GM19240 (cell line): ENCODE measurements at regions not wholly inside any gene's neighbourhood (a gene's known extent, or its start where the extent isn't known, plus 50 kb on each side); places are given as distances from the start of the nearest gene placed in this dataset.
"Not testable (repeated sequence)": the region's sequence is repeated elsewhere in the genome, so short reads cannot be mapped to it uniquely, and the experiment has no call there.

Source experiments
- DNase-seq: peaks from one replicate; pipeline ENCODE4 v3.0.0; 2011; ENCODE audit warnings: low spot score; ENCODE audit not compliant: insufficient read length

DNA sequence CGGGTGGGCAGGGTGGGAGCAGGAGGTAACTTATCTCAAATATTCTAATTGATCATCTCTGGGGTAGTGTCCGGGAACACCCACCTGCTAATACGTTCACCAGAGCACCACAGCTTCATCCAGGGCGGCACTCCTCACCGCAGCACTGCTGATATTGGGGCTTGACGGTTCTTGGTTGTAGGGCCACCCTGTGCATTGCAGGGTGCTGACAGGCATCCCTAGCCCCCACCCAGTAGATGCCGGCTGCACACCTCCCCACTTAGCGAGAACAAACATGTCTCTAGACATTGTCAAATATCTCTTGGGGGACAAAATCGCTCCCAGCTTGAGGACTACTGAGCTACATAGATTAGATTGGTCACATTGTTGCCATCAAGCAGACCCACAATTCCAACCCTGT, 73.9 kb upstream of the WASF3 start:
- DNase-seq, result no peak

DNA sequence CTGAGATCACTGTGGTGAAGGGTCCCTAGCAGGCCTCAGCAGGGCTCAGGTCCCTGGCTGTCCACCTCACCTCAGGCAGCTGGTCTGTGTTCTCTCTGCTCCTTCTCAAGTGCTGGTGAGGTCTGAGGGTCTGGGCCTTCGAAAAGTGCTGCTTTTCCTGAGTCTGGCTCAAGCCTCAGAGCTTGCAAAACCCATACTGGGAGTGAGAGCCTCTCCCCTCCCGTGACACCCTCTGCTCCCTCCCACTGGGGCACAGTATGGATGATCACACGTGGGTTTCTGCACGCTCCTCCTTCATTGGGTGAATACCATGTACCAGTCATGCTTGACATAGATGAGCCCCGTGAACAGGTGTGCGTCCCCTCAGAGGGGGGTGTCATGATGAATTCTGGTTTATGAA, 73.3 kb upstream of the WASF3 start:
- DNase-seq, result no peak

DNA sequence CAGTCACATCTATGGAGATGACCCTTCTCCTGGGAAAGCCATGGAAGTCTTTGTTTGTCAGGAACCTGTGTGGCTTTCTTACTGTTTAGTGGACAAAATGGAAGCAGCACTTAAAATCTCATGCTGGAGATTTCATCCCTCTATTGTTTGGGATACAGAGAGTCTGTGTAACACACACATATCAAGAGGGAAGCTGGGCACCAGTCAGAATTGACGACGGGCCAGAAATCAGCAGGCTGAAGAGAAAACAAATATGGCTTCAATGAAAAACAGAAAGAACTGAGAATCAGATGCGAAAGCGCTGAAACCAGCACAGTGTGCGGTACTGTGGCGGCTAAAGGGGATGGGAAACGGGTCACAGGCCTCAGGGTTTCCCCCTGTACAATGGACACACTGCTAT, 72.2 kb upstream of the WASF3 start:
- DNase-seq, result no peak

DNA sequence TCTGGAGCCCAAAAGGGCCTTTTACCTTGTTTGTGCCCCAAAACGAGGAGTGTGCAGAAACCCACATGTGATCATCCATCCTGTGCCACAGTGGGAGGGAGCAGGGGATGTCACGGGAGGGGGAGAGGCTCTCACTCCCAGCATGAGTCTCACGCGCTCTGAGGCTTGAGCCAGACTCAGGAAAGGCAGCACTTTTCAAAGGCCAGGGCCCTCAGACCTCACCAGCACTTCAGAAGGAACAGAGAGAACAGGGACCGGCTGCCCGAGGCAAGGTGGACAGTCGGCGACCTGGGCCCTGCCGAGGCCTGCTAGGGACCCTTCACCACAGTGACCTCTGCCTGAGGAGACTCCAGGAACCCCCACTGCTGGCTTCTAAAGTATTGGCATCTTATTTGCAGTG, 71.7 kb upstream of the WASF3 start:
- no peak for DNase-seq

DNA sequence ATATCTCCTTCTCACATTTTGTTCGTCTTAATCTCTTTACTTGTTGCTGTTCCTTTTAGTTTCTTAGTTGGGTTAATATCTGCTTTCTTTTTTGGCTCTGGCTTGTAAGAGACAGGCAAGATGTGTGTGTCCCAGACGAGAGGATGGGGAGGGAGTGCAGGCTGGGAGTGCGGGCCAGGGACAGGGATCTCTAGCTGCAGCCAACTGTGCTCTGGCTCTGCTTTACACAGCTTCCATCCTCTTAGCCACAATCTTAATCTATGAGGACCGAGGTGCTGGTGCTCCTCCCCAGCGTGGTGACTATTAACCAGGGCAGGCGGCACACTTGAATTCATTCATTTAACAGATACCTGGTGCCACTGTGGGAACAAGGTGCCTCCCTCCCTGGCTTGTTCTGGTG, 70.9 kb upstream of the WASF3 start:
- no peak for DNase-seq

DNA sequence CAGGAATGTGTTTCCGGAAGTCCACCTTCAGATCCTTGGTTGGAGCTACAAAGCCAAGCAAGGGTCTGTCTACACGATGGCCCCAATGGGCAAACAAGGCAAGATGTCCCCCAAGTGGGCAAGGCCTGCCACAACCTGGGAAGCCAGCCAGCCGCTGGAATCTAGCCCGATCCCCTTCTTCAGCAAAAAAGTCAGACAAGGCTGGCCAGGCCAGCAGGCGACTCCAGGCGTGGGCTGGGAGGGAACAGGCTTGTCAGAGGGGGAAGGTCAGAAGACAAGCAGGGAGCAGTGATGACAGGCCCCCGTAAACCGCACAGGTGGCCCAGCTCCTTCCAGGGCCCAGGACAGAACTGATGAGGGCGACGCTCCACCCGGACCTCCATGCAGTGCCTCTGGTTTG, 69.7 kb upstream of the WASF3 start:
- no peak for DNase-seq

DNA sequence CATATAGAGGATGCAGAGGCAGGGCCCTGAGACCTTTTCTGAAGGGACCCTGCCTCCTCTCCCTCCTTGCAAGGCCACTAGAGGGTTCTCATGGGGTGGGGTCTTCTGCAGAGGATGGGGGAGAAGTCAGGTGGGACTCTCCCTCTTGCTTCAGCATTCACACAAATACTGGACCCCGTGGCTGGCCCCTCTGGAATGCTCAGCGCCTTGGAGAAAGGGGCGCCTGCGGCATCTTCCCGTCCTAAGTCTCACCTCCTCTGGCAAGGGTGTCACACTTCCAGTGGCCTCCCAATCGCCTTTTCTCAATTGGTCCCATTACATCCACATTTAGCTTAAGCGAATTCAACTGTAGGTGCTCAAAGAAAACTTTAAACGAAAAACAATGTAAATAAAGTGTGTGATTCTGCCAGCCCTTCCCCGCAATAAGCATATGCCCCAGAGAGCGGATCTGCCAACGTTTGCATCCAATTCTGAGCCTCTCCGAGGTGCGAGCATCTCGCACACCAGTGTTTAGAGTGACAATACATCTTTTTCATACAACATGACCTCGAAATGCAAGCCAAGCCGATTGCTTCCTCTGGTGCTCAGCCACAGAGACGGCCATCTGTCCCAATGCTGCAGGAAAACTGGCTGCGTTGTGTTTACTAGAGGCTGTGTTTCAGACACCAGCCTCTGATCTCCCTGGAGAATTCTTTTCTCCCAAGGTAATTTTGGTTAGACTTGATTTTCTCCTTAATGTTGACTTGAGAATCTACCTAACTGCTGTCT, 69.1 kb upstream of the WASF3 start:
- no peak for DNase-seq

DNA sequence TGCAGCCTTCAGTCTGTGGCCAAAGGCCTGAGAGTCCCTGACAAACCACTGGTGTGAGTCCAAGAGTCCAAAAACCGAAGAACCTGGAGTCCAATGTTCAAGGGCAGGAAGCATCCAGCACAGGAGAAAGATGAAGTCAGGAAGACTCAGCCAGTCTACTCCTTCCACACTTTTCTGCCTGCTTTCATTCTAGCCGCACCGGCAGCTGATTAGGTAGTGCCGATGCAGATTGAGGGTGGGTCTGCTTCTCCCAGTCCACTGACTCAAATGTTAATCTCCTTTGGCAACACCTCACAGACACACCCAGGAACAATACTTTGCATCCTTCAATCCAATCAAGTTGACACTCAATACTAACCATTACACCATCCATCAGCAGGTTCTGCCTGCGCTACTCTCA, 65.2 kb upstream of the WASF3 start:
- DNase-seq, result not testable (repeated sequence)

DNA sequence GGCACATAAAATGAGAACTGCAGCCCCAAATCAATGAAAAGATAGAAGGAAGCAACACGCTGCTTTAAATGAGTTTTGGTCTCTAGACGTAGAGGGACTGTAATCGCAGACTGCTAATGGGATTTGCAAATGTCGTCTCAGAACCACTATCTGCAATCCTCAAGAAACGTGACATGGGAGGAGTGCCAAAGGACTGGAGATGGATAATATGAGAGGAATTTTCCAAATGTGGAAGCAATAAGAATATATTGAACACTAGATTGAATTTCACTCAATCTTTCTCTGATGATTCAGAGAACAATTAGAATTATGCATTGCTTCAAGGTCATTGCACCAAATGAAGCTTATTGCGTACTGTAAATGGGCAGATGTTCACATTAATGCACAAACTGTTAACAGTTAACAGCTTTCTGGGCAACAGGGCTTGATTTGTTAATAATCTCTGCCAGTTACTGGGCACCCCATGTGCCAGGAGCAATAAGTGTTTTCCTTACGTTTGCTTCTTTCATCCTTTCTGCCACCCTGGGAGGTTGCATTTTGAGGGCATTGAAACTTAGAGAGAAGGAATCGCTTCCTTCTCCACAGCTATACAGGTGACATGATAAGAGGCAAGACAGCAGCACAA, 62.8 kb upstream of the WASF3 start:
- DNase-seq, result no peak

DNA sequence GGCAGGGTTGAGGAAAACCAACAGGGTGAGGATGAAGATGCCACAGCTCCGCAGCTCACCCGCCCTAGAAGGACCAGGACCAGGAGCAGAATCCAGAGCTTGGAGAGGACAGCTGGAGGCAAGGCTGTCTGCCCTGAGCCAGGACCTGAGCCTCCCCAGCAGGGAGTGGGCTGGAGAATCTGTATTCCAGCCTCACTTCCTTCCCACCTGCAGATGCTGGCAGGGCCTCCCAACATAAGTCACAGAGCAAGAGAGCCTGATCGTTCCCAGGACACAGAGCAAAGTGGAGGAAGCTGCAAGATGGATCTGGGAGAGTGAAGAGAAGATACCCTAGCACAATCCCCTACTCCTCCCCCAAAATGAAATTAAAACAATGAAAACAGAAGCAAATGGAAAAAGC, 61.7 kb upstream of the WASF3 start:
- no peak for DNase-seq

DNA sequence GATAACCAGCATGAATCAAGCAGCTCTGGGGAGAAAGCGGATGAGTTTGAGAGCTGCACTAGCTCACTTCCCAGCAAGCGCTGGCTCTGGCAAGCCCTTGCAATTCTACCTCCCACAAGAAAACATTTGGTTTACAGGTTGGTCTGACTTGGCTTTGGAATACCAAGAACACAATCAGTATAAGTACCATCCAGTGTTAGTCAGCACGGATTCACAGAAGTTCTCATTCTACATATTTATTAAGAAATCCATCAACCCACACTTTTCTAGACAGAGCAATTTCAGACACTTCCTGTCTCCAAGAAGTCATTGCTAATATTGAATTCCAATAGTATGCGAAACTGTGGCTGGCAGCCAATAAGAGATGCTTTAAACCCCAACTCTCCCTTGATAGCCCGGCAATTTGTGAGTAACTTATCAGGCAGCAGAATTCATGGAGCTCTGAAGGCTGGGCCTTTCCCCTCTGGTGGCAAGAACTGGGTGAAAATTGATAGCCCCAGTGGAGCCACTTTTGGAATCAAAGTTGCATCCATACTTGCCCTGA, 59.4 kb upstream of the WASF3 start:
- no peak for DNase-seq

DNA sequence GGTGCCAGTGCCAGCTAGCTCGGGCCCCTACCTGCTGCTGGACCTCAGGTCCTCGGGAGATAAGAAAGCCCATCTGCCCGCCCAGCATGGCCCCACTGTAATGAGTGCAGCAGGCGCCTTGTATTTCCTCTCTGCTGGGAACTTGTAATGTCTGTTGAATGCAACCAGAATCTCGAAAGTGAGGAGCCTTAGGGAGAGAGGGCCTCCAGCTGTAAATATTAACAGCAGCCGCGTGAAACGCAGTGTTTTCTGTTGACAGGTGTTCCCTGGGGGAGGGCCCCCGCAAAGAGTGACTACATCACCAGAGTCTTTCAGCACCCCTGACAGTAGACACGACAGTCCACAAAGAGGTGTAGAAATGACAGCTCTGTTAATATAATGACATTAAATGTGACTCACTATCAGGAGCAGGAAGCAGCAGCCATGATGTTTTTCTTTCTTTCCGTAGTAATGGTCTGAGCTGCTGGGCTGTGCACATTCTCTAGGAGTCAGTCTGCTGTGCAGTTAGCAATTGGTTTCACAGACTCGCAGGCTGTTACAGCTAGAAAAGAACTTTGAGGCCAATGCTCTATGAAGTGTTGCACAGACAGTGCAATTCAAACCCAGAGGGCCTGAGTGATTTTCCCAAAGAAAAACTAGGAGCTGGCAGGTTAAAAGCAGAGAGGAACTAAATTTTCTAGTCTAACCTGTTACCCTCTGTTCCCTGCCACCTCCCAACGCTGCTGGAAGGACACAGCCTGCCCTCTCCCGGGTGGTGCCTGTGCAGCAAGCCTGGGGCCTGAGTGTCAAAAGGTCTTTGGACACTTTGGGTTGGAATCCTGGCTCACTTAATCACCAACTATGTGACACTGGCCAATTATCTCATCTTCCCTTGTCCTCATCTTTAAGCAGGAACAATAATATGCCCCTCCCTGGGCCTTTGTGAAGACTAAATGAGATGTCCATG, 58.6 kb upstream of the WASF3 start:
- DNase-seq, result no peak

DNA sequence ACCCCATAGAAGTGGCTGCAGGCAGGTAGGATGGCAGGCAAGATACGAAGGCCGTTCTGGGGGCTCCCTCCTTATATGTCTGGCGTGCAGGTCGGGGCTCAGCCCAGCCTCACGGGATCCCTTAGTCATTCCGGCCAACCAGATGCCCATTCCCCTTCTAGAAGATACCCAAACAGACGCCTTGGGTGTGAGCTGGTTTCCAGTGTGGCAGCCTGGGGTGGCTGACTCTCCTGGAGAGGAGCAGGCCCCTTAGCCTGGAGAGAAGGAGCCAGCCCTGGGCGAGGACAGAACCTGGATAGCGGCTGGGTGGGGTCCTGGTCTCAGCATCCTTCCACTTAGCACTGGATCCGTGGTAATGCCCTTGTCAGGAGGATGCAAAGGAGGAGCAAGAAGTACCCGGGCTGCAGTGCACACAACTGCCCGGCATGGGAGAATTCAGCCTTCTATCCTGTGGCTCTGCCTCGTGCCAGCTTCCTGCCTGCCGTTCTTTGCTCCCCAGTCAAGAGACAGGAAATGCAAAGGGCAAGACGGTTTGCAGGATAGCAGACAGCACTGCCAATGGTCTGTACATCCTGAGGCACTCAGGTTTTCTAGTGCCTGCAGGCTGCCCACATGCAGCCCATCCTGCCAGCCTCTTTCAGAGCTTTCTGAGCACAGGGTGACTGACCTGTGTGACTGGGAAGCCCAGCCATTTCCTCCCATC, 56.7 kb upstream of the WASF3 start:
- DNase-seq, result no peak

DNA sequence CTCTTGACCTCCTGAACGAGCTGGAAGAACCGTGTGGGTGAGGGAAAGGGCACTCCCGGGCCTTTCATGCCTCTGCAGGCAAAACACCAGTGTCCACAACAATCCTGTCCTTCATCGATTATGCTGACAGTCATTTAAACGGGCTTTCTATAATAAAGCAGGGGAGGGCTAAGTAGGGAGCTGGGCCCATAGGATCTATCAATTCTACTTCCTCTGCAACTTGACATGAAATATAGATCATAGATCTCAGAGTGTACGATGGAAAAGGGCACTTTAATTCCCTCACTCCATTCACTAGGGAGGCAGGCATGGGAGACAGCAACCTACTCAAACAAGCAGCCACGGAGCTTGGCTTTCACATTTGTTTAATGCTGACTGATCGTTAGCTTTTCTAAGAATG, 55.8 kb upstream of the WASF3 start:
- no peak for DNase-seq

DNA sequence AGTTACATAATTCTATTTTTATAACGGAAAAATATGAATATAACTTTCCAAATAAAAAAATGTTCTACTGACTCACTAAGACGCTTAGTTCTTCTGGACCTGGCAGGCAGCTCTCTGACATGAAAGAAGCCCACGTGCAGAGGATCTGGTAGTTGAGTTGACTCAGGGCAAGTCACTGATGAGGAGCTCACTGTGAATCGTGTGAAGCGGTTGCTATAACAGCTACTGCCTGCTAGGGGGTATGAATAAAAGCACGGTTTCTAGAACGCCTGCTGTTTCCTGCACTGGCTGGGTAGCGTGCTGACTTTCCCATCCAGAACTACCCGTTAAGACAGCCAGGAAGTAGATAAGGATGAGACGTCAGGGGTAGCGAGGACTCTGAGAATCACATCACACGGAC, 54.7 kb upstream of the WASF3 start:
- DNase-seq, result no peak

DNA sequence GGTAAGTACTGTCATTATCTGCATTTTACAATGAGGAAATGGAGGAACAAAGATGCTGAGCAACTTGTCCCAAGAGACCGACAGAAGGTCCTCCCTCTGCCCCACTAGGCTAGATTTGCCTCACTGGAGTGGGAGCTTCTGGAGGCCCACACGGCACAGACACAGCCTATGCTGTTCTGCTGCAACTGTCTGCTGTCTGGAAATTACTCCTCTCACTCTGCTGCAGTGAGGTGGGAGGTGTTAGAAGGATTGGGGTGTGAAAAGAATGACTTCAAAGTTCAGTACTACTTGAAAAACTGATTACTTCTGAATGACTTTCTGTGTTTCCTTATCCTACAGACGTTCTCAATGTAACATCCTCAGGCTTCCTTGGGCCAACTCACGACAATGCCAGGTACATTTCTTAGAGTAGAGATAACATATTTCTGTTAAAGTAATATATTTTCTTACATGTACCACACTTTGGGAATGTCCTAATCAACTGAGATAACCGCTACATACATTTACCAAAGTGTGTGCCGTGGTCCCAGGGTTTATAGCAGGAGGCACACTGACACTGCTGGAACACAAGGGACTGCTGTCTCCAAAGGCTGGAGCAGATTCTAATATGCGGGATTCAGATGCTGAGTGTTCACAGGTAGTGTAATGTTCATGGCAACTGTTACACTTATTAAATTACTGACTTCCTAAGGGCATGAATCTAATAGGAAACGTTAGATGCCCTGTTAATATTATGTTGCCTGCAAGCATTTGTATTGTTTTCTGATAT, 53.5 kb upstream of the WASF3 start:
- DNase-seq, result no peak
